Daoy (cell line): ENCODE measurements at regions not wholly inside any gene's neighbourhood (a gene's known extent, or its start where the extent isn't known, plus 50 kb on each side); places are given as distances from the start of the nearest gene placed in this dataset.
"Not testable (repeated sequence)": the region's sequence is repeated elsewhere in the genome, so short reads cannot be mapped to it uniquely, and the experiment has no call there.

Source experiments
- DNase-seq: peaks from one replicate; pipeline ENCODE4 v3.0.0-alpha.2; 2015; ENCODE audit warnings: low read depth

DNA sequence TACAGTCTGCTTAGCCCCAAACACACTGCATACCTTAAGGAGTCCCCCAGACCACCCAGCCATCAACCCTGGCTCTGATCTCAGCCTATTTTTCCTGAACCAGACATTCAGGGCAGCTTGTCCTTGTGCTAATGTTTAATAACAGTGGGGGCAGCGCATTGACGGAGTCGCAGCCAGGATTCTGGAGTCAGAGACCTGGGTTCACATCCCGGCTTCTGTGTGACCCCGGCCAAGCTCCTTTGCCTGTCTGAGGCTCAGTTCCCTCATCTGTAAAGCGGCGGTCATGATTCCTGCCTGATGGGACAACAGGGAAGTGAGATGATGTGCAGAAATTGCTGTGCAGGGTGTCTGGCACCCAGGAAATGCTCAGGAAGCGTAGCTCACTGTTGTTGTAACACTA, 63.1 kb downstream of the MATN1 start:
- no peak for DNase-seq

DNA sequence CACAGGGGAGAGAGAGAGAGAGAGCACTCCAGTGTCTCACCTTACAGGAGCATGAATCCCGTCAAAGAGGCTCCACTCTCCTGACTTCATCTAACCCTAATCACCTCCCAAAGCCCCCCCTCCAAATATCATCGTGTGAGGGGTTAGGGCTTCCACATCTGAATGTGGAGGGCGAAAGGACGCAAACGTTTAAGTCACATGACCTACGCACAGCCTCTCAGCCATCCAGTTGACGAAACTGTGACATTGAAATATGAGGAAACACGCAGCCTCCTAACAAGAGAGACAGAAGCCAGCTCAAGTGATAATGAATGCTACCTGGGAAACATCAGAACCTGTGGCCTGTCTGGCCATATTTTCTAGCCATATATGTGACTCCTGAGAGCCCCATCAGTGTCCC, 63.7 kb downstream of the MATN1 start:
- no peak for DNase-seq

DNA sequence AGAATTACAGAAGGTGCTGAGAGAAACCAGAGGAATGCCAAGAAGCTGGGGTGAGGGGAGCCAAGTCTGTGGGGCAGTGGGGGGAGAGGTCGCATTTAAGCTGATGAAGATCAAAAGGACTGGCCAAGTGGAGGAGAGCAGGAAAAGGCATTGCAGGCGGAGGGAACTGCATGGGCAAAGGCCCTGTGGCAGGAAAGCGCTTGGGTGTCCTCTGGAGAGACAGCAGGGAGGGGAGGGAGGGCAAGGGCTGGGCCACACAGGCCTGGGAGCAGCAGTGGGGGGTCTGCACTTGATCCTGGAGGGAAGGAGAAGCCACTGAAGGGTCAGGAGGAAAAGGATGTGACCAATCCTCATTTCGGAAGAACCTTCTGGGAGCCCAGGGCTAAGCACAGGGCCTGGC, 65.0 kb downstream of the MATN1 start:
- not testable (repeated sequence) for DNase-seq

DNA sequence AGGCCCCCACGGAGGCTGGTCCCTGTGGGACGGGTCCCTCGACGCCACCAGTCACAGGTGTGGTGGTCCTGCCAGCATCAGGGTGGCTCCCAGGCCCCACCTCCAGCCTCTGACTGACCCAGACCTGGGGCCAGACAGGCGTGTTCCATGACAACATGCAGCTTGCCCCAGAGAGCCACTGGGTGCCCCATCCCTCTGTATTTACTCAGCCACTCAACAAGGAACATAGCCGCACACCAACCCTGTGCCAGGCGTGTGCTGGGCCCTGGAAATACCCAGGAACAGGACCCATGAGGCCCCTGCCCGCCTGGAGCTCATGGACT, 65.4 kb downstream of the MATN1 start:
- DNase-seq = no peak

DNA sequence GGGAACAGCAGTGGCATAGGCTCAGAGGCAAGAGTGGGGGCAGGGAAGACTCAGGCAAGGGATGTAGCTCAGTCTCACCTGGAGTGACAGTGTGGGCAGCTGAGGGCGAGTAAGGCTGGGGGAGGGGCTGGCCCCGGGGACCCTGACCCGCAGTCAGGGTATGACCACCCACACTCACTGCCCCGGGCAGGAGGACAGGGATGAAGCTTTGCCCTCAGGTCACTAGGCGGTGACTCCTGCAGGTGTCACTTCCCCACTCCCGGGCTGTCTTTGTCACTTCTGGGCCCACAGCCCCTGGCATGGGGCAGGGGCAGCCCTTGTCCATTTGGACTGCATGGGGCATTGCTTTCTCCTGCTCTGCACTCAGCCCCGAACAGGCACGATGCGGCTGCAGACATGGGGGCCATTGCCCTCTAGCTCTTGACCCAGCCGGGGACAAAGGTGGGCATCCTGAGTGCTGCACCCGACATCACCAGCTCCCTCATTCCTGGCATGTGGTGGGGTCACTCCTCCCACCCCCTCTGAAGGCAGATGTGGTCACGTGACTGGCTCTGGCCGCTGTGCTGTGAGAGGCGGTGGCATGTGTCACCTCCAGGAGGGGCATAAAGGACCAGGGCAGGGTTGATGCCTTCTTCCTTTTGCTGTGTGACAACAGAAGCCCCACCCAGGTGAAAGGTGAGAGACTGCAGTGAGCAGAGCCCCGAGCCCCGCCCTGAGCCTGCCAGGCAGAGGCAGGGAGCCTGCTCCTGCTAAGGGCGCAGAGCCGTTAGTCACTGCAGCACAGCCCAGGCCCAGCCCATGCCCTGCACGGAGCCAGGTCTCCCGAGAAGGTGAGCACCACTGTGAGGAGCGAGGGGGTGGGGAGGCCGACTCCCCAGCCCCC, 66.0 kb downstream of the MATN1 start:
- no peak for DNase-seq

DNA sequence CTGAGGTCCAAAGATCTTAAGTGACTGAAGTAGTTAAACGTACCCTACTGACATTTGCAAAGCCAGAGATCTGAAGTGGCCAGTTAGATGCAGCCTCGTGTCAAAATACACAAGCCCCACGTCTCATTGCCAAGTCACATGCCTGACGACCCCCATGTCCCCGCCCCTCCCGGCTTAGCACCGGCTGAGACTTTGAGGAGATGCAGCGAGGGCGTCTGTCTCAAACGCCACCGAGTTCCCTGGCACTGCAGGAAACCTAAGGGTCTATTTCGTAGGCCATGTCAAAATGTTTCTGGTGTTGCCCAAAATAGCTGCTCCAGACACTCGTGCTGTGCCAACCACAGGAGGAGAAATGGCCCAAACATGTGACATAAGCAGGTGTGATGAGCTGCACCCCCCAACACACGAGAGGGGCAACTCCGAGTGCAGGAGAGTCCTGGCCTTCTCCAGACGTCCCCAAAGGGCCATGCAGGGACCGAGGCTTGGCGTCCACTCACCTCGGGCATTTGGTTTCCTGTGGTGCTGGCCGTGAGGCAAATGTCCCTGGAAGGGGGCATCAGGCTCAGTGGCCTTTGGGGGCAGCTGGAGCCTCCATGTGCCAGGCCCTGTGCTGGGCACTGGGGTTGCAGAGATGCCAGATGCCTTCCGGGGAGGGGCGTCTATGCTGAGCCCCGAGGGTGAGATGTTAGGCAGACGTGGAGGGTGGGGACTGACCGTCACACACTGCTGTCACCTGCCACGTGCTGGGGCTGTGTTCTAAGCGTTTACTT, 67.0 kb downstream of the MATN1 start:
- DNase-seq = no peak

DNA sequence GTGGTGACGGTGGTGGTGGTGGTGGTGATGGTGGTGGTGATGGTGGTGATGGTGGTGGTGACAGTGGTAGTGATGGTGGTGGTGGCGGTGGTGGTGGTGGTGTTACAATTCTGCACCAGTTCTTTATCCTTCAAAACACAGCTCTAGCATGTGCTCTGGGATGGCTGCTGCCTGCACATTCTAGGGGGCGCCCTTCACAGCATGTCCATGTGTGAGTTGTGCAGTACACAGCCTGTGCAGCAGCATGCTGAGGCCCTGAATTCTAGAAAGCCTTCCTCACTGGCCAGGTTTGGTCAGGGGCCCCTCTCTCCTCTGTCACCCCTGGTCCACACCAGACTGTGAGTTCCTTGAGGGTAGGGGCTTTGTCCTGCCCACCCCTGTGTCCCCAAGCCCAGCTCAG, 67.7 kb downstream of the MATN1 start:
- no peak for DNase-seq

DNA sequence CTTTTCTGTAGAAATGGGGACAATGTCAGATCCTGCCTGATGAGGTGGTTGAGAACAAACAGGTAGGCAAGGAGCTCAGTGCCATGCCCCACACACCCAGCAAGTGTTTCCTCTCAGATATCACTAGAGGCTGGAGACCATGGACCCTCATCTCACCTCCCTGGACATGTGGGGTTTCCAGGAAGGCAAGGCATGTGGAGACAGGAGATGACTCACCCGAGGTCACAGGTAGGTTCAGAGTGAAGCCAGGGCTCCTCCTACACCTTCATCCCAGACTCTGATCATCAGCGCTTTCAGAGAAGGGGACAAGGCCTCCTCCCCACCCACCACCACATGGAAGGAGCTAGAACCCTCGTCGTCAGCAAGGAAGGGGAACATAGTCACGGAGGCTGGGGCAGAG, 69.2 kb downstream of the MATN1 start:
- DNase-seq = no peak

DNA sequence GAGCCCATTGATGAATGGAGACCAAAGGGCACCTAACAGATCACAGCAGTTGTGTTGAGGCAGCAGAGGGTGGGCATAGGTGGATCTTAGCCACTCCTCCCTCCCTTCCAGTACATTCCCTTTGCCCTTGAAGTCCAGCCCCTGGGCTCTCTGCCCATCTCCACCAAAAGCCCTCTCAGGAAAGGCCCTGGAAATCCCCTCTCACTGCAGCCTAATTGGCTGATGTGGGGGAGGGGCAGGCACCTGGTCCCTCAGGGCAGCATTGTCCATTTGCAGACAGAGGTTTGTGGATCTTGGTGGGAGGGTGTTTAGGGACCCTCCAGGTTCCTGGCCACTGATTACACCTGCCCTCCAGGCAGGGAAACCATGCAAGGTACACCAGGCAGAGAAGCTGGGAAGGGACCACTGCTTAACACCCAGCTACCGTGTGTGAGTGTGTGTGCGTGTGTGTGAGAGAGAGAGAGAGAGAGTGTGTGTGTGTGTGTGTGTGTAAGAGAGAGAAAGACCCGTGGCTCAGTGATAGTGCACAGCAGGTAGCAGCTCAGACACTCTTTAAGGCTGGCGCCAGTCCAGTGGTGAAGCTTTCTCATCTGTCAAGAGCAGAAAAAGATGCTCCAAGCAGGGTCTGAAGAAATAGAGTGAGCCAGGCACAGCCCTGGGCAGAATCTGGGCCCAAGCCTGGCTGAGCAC, 71.1 kb downstream of the MATN1 start:
- peak; percentile 66 for DNase-seq

DNA sequence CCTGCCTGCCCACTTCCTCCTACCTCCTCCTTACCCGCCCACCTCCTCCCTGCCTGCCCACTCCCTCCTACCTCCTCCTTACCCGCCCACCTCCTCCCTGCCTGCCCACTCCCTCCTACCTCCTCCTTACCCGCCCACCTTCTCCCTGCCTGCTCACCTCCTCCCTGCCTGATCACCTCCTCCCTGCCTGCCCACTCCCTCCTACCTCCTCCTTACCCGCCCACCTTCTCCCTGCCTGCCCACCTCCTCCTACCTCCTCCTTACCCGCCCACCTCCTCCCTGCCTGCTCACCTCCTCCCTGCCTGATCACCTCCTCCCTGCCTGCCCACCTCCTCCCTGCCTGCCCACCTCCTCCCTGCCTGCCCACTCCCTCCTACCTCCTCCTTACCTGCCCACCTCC, 72.0 kb downstream of the MATN1 start:
- not testable (repeated sequence) for DNase-seq

DNA sequence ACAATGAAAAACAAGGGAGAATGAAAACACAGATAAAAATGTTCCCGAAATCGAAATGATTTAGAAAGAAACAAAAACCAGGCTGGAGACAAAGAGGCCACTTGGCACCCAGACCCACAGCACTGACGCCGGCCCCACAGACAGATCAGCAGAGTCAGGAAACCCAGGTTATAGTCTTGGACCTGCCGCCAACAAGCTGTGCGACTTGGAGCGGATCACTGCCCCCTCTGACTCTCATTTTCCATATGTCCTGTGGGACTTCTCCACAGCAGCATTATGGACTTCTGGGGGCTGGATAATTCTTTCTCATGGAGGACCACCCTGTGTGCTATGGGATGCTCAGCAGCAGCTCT, 72.4 kb downstream of the MATN1 start:
- DNase-seq = no peak

DNA sequence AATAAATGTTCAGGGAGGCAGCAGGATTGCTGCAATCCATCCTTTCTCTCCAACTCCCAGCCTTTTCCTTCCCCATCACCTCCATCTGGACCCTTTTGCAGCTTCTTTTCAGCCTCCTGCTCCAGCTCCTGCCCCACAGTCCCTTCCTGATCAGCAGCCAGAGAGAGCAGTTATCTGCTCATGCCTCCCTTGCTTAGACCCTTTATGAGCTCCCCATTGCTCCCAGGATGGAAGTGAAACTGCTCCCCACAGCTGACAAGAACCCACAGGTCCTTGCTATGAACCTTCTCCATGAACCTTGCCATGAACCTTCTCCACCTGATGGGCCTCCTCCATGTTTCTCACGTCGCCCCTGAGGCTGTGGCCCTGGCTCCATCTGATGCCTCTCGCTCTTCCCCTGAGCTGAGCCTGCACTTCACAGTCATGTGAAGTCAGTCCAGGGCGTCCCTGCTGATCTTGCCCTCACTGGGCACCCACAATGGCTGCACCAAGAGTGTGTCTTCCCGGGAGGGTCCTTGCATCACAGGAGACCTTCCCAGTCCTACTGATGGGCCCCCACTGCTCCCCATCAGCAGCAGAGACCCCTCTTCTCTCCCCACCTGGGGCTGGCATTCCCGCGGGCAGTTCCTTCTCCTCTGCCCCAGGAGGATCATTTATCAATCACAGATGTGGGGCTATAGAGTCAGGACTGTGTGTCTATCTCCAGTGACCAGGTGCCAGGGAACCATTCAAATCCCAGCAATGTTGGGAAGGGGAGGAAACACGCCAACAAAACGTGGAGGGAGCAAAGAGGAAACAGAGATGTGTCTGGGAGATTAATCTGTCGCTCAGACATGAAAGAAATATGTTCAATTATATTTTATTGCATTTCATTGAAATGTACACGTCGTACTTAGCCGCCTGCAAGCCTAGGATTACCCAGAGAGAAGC, 73.1 kb downstream of the MATN1 start:
- no peak for DNase-seq

DNA sequence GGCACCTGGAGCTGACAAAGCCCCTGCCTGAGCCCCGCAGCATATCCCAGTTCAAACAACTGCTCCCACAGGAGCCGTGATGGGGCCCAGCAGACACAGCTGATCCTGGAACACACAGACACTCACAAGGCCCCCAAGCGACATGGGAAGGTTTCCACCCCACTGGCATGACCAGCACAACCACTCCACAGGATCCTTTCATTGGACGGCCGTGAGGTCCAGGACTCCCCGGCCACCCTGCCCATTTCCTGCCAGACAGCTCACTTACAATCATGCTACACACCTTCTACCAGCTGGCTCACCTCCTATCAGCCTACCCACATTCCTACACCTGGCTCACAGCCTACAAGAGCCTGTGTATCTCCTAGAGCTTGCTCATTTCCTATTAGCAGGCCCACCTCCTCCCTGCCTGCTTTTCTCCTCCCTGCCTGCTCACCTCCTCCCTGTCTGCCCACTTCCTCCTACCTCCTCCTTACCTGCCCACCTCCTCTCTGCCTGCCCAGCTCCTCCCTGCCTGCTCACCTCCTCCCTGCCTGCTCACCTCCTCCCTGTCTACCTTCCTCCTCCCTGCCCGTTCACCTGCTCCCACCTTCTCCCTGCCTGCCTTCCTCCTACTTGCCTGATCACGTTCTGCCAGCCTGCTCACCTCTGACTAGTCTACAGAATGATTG, 73.9 kb downstream of the MATN1 start:
- DNase-seq = no peak

DNA sequence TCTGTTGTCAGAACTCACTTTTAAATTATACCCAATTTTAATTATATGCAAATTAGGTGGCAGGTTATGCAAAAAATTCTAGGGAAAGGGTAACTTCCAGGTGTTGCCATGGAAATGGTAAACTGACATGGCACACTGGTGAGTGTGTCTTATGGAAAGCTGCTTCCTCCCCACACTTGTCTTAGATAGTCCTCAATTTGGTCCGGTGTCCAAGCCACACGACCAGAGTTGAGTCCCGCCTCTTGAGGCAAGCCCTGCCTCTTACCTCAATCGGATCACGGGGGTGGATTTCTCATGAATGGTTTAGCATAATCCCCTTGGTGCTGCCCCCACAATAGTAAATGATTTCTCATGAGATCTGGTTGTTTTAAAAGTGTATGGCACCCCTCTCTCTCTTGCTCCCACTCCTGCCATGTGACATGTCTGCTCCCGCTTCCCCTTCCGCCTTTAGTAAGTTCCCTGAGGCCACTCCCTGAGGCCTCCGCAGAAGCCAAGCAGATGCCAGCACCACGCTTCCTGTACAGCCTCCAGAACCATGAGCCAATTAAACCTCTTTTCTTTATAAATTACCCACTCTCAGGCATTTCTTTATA, 74.9 kb downstream of the MATN1 start:
- DNase-seq = no peak

DNA sequence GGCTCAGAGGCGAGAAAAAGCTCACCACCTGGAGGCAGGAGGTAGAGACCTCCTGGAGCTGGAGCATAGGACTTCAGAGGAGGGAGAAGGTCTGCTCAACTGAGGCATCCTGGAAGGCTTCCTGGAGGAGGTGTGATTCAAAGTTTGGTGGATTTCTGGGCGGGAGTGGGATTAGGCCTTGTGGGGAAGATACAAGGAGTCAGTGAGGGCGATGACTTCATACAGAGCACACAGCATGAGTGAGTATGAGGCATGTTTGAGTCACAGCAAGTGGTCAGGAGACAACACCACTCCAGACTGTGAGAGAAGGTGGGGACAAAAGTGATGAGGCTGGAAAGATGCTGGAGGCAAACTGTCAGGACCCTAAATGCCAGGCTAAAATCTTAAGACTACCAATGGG, 77.6 kb downstream of the MATN1 start:
- peak; percentile 81 for DNase-seq

DNA sequence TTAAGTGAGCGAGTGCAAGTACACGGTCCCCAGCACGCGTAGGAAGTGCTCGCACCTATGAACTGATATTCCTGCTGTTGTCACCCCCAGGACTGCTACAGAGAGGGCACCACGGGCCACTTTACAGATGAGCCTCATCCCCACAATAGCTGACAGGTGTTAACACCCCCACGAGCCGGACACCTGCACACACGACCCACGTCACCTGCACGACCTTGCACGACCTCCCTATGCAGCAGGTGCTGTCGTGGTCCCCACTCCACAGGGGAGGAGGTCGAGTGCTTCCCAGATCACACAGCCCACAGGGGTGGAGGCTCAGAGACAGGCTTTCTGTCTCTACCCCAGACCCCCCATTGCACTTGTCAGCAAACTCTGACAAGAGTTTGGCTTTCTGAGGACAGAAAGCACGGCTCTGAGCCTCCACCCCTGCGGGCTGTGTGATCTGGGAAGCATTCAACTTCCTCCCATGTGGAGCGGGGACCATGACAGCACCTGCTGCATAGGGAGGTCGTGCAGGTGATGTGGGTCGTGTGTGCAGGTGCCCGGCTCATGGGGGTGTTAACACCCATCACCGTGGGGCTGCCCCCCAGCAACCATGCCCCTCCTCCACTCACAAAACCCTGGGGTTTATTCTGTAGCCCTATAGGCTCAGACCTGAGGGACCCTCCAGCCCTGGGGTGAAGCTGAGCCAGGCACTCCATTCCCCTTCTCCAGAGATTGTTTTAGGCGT, 80.8 kb downstream of the MATN1 start:
- DNase-seq = no peak

DNA sequence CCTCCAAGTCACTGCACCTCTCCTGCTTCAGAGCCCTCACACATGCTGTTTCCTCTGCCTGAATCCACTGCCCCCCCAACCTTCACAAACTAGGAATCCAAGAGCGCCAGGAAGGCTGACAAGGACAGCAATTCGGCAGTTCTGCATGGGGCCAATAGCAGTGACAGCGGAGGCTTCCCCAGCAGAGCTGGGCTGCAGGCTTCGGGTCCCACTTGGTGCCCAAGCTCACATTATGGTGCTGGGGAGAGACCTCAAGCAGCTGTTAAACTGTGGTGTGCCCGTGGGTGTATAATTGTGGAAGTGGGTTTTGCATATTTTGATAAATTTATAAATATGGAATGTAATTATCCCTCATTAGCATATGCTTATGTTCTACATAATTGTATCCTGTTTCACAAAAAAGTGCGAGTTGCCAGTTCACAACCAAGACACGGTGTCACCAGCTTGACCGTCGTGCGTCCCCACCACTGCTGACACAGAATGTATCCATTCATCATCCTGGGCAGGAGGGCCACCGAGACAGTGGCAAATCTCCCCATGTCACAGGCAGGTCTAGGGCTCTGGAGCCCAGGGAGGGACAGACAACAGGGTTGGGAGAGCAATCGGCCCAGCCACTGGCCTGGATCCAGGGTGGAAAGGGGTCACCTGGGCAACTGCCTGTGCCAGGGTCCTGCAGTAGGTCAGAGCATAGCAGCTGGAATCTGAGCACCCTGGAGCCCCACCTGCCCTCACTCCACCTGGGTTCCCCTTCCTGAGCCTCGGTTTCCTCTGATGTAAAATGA, 81.6 kb downstream of the MATN1 start:
- no peak for DNase-seq

DNA sequence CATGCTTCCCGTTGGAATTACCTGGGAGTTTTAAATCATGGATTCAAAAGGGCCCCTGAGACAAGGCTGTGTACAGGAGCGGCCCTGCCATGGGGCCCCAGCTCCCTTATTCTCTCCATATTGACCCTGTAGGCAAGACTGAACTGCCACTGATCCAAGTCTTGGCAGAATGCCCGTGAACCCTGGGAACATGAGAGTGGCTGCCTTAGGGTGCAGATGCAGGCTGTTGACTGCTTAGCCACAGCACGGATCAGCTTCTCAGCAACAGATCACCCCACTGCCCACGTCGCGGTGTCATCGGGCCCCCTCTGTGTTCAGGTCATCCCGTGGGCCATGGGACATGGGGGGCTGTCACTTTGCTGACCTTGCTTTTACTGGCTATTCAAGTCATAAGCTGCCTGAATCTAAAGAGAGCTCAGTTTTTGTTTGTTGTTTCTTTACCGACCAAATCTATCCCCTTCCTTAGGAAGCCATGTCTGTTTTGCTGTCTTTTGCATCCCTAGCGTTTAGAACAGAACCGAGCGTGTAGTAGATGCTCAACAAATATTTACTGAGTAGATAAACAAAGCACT, 83.4 kb downstream of the MATN1 start:
- no peak for DNase-seq

DNA sequence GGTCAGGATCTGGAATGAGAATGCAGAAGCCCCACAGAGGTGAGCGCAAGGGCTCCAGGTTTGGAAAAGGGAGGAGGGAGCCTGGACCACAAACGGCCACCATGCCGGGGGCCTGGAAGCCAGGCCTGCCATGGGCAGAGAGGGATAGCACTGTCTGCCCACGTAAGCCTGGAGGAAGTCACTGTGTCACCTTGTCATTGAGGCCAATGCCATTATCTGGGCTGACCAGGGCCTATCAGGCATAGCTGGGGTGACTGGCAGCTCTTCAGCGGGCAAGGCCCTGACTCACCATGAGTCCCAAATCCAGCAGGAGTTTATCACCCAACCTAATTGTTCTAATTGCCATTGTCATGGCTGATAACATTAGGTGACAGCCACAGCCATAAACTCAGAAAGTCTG, 84.6 kb downstream of the MATN1 start:
- no peak for DNase-seq
